NCI-H1105 (cell line): ENCODE measurements at regions not wholly inside any gene's neighbourhood (a gene's known extent, or its start where the extent isn't known, plus 50 kb on each side); places are given as distances from the start of the nearest gene placed in this dataset.
A peak's percentile ranks its signal among the peaks of the same experiment; 100 is the strongest.
"Not testable (repeated sequence)": the region's sequence is repeated elsewhere in the genome, so short reads cannot be mapped to it uniquely, and the experiment has no call there.

Source experiments
- DNase-seq: peaks from one replicate; lab custom pipeline; 2025; lab: John Stamatoyannopoulos, UW

GRCh38 chr6:84635081-84635761 lies 129.2 kb downstream of the TBX18 start:
- DNase-seq = no peak

GRCh38 chr6:84633771-84634170 lies 130.6 kb downstream of the TBX18 start:
- DNase-seq = no peak

- peak; percentile 41 for DNase-seq
Measured at GRCh38 chr6:84626527-84626926, 137.9 kb downstream of the TBX18 start.

GRCh38 chr6:84625506-84625905 lies 138.9 kb downstream of the TBX18 start:
- DNase-seq = no peak

- DNase-seq = no peak
Measured at GRCh38 chr6:84623956-84624680, 140.3 kb downstream of the TBX18 start.

- DNase-seq = no peak
Measured at GRCh38 chr6:84618836-84619235, 145.6 kb downstream of the TBX18 start.

GRCh38 chr6:84618046-84618752 lies 146.2 kb downstream of the TBX18 start:
- no peak for DNase-seq

- no peak for DNase-seq
Measured at GRCh38 chr6:84615987-84616386, 148.4 kb downstream of the TBX18 start.

GRCh38 chr6:84615113-84615850 lies 149.1 kb downstream of the TBX18 start:
- no peak for DNase-seq

- no peak for DNase-seq
Measured at GRCh38 chr6:84606860-84607259, 157.5 kb downstream of the TBX18 start.

GRCh38 chr6:84605298-84605697 lies 159.1 kb downstream of the TBX18 start:
- DNase-seq = no peak

GRCh38 chr6:84601366-84601765 lies 163.0 kb downstream of the TBX18 start:
- DNase-seq = no peak

GRCh38 chr6:84599991-84600390 lies 164.4 kb downstream of the TBX18 start:
- no peak for DNase-seq

- DNase-seq = no peak
Measured at GRCh38 chr6:84597238-84597875, 167.0 kb downstream of the TBX18 start.

GRCh38 chr6:84596488-84596887 lies 167.9 kb downstream of the TBX18 start:
- DNase-seq = no peak

- DNase-seq = no peak
Measured at GRCh38 chr6:84588697-84589080, 175.7 kb downstream of the TBX18 start.

GRCh38 chr6:84587994-84588696 lies 176.3 kb downstream of the TBX18 start:
- not testable (repeated sequence) for DNase-seq

- DNase-seq = not testable (repeated sequence)
Measured at GRCh38 chr6:84587202-84587940, 177.0 kb downstream of the TBX18 start.

GRCh38 chr6:84583784-84584183 lies 180.6 kb downstream of the TBX18 start:
- DNase-seq = no peak

GRCh38 chr6:84582997-84583396 lies 181.4 kb downstream of the TBX18 start:
- DNase-seq = no peak
